ENCODE measurements at regions not wholly inside any gene's neighbourhood (a gene's known extent, or its start where the extent isn't known, plus 50 kb on each side); places are given as distances from the start of the nearest gene placed in this dataset.
"Not testable (repeated sequence)": the region's sequence is repeated elsewhere in the genome, so short reads cannot be mapped to it uniquely, and the experiment has no call there.

GRCh38 chrX:7480721-7481120 is 332.8 kb upstream of the PUDP start:
- WGBS, 2 donors, result 62 to 80% methylated on average over 2 of the region's 2 CpGs
- Histone ChIP-seq H3K4me3 (no peak overlapping the region), H3K9ac (ENCODE audit: insufficient read depth in 1 of 2, low read length in 2 of 2) (no peak overlapping the region), H3K4me1 (ENCODE audit: control insufficient read depth in 5 of 5, insufficient read depth in 5 of 5, low read length in 5 of 5) (no peaks in the 10 kb centered on the region), H3K9me3 (ENCODE audit: control insufficient read depth in 4 of 4, insufficient read depth in 3 of 4, low read length in 3 of 4) (no peaks in the 10 kb centered on the region), H3K27ac (ENCODE audit: low read depth in 1 of 2, low read length in 1 of 2) (no peak overlapping the region), H3K36me3 (ENCODE audit: control insufficient read depth in 4 of 4, insufficient read depth in 4 of 4, low read length in 4 of 4) (no peaks in the 10 kb centered on the region), H3K27me3 (ENCODE audit: control insufficient read depth in 3 of 3, insufficient read depth in 3 of 3, low read length in 2 of 3) (peaks cover 0 to 42% (median 8%) of the 10 kb centered on the region in 3 donors)
- ATAC-seq (ENCODE audit: insufficient read depth, low FRiP score) (no peak), DNase-seq (no peak)
- no peak for TF ChIP-seq CTCF (IDR thresholded peaks at IDR 0.05; ENCODE audit: control extremely low read depth, extremely low read depth)

GRCh38 chrX:7462110-7462509 is 314.2 kb upstream of the PUDP start:
- no peaks in the 10 kb centered on the region for H3K9me3 ChIP-seq (ENCODE audit: control insufficient read depth in 4 of 4, insufficient read depth in 3 of 4, low read length in 3 of 4)
- no peak overlapping the region for H3K27ac ChIP-seq (ENCODE audit: low read depth in 1 of 2, low read length in 1 of 2)
- H3K36me3 ChIP-seq (ENCODE audit: control insufficient read depth in 4 of 4, insufficient read depth in 4 of 4, low read length in 4 of 4), result no peaks in the 10 kb centered on the region
- WGBS, 2 donors, result 50 to 62% methylated on average over 6 of the region's 6 CpGs
- no peak for TF ChIP-seq CTCF (IDR thresholded peaks at IDR 0.05; ENCODE audit: control extremely low read depth, extremely low read depth)
- peaks cover 0 to 18% (median 2%) of the 10 kb centered on the region in 3 donors for H3K27me3 ChIP-seq (ENCODE audit: control insufficient read depth in 3 of 3, insufficient read depth in 3 of 3, low read length in 2 of 3)
- H3K4me1 ChIP-seq (ENCODE audit: control insufficient read depth in 5 of 5, insufficient read depth in 5 of 5, low read length in 5 of 5), result no peaks in the 10 kb centered on the region
- H3K4me3 ChIP-seq, result no peak overlapping the region
- ATAC-seq (ENCODE audit: insufficient read depth, low FRiP score) (no peak), DNase-seq (no peak)
- no peak overlapping the region for H3K9ac ChIP-seq (ENCODE audit: insufficient read depth in 1 of 2, low read length in 2 of 2)

GRCh38 chrX:7461051-7461450 is 313.1 kb upstream of the PUDP start:
- ATAC-seq (ENCODE audit: insufficient read depth, low FRiP score); H3K4me3 ChIP-seq; H3K4me1 ChIP-seq (ENCODE audit: control insufficient read depth in 5 of 5, insufficient read depth in 5 of 5, low read length in 5 of 5); H3K27ac ChIP-seq (ENCODE audit: low read depth in 1 of 2, low read length in 1 of 2); DNase-seq; H3K36me3 ChIP-seq (ENCODE audit: control insufficient read depth in 4 of 4, insufficient read depth in 4 of 4, low read length in 4 of 4); H3K9ac ChIP-seq (ENCODE audit: insufficient read depth in 1 of 2, low read length in 2 of 2); H3K9me3 ChIP-seq (ENCODE audit: control insufficient read depth in 4 of 4, insufficient read depth in 3 of 4, low read length in 3 of 4): not testable (repeated sequence)
- H3K27me3 ChIP-seq (ENCODE audit: control insufficient read depth in 3 of 3, insufficient read depth in 3 of 3, low read length in 2 of 3), result peaks cover 0 to 13% (median 2%) of the 10 kb centered on the region in 3 donors
- 55 to 66% methylated on average over 2 of the region's 2 CpGs for WGBS, 2 donors

GRCh38 chrX:7447801-7448499 is 300.0 kb upstream of the PUDP start:
- no peaks in the 10 kb centered on the region for H3K4me1 ChIP-seq (ENCODE audit: control insufficient read depth in 5 of 5, insufficient read depth in 5 of 5, low read length in 5 of 5)
- 55 to 73% methylated on average over 8 of the region's 8 CpGs for WGBS, 2 donors
- H3K27ac ChIP-seq (ENCODE audit: low read depth in 1 of 2, low read length in 1 of 2), result no peak overlapping the region
- no peak for ATAC-seq (ENCODE audit: insufficient read depth, low FRiP score)
- DNase-seq, result no peak
- peaks cover 0 to 3% (median 1%) of the 10 kb centered on the region in 4 donors for H3K9me3 ChIP-seq (ENCODE audit: control insufficient read depth in 4 of 4, insufficient read depth in 3 of 4, low read length in 3 of 4)
- H3K4me3 ChIP-seq, result no peak overlapping the region
- no peak for TF ChIP-seq CTCF (IDR thresholded peaks at IDR 0.05; ENCODE audit: control extremely low read depth, extremely low read depth)
- peaks cover 0 to 19% (median 6%) of the 10 kb centered on the region in 3 donors for H3K27me3 ChIP-seq (ENCODE audit: control insufficient read depth in 3 of 3, insufficient read depth in 3 of 3, low read length in 2 of 3)
- no peak overlapping the region for H3K9ac ChIP-seq (ENCODE audit: insufficient read depth in 1 of 2, low read length in 2 of 2)
- H3K36me3 ChIP-seq (ENCODE audit: control insufficient read depth in 4 of 4, insufficient read depth in 4 of 4, low read length in 4 of 4), result no peaks in the 10 kb centered on the region
